Ishikawa (cell line): ENCODE measurements at regions not wholly inside any gene's neighbourhood (a gene's known extent, or its start where the extent isn't known, plus 50 kb on each side); places are given as distances from the start of the nearest gene placed in this dataset.

Source experiments
- CEBPB ChIP-seq: IDR thresholded peaks from 2 replicates; pipeline ENCODE4 v1.6.1; 2012
- CREB1 ChIP-seq: IDR thresholded peaks from 2 replicates; pipeline ENCODE4 v1.6.1; 2012; ENCODE audit warnings: low read depth
- EGR1 ChIP-seq: IDR thresholded peaks from 2 replicates; pipeline ENCODE4 v1.6.1; 2012
- EP300 ChIP-seq: IDR thresholded peaks from 2 replicates; pipeline ENCODE4 v1.6.1; 2012; ENCODE audit warnings: borderline replicate concordance
- FOXM1 ChIP-seq: IDR thresholded peaks from 2 replicates; pipeline ENCODE4 v1.6.1; 2012; ENCODE audit warnings: low read depth, borderline replicate concordance
- MAX ChIP-seq: IDR thresholded peaks from 2 replicates; pipeline ENCODE4 v1.6.1; 2012
- RAD21 ChIP-seq: IDR thresholded peaks from 2 replicates; pipeline ENCODE4 v1.6.1; 2012; ENCODE audit warnings: low read depth
- REST ChIP-seq: IDR thresholded peaks from 2 replicates; pipeline ENCODE4 v1.6.1; 2012; ENCODE audit warnings: low read depth, mild to moderate bottlenecking
- TAF1 ChIP-seq: IDR thresholded peaks from 2 replicates; pipeline ENCODE4 v1.6.1; 2012; ENCODE audit warnings: low read depth, mild to moderate bottlenecking
- TCF12 ChIP-seq: IDR thresholded peaks from 2 replicates; pipeline ENCODE4 v1.6.1; 2012; ENCODE audit warnings: low read depth
- TEAD4 ChIP-seq: IDR thresholded peaks from 2 replicates; pipeline ENCODE4 v1.6.1; 2012
- USF1 ChIP-seq: IDR thresholded peaks from 2 replicates; pipeline ENCODE4 v1.6.1; 2012
- YY1 ChIP-seq: IDR thresholded peaks from 2 replicates; pipeline ENCODE4 v1.6.1; 2012; ENCODE audit warnings: low read depth
- ZBTB7A ChIP-seq: IDR thresholded peaks from 2 replicates; pipeline ENCODE4 v1.6.1; 2012; ENCODE audit warnings: low read depth

- TF ChIP-seq CEBPB (no peak), REST (no peak), RAD21 (no peak), ZBTB7A (no peak), YY1 (no peak), TAF1 (no peak), USF1 (no peak), TEAD4 (no peak), CREB1 (no peak), TCF12 (no peak), FOXM1 (no peak)
Observed at GRCh38 chr2:129103936-129104878, 785.5 kb upstream of the HS6ST1 start.

GRCh38 chr2:129112181-129112580 lies 793.5 kb upstream of the HS6ST1 start:
- TF ChIP-seq EGR1 (no peak), TCF12 (no peak), TEAD4 (no peak), REST (no peak)

- TF ChIP-seq EGR1 (no peak), TEAD4 (no peak), TAF1 (no peak), YY1 (no peak), CEBPB (no peak), FOXM1 (no peak), MAX (no peak), RAD21 (no peak), ZBTB7A (no peak), CREB1 (no peak), USF1 (no peak)
Observed at GRCh38 chr2:129113776-129114175, 795.1 kb upstream of the HS6ST1 start.

GRCh38 chr2:129117434-129117833 lies 798.8 kb upstream of the HS6ST1 start:
- no peak for TF ChIP-seq TCF12
- TF ChIP-seq FOXM1, result no peak

GRCh38 chr2:129118296-129118695 lies 799.6 kb upstream of the HS6ST1 start:
- TF ChIP-seq TEAD4 (no peak), ZBTB7A (no peak), FOXM1 (no peak), TAF1 (no peak), USF1 (no peak), CREB1 (no peak), YY1 (no peak), CEBPB (no peak), EP300 (no peak), MAX (no peak), TCF12 (no peak), EGR1 (no peak), REST (no peak)
